ENCODE measurements at regions not wholly inside any gene's neighbourhood (a gene's known extent, or its start where the extent isn't known, plus 50 kb on each side); places are given as distances from the start of the nearest gene placed in this dataset.

DNA sequence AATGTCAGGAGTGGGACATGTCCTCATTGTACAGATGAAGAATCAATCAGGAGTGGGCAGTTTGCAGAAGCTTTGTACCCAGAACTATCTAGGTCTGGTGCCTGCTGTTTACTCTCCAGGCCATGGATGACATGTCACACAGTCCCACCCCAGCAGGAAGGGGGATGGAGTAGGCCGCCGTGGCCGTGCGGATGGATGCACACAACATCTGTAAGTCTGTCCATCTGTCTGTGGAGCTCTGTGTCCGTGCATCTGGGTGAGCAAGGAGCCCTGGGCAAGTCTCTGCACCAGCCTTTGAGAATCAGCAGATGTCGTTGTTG is 311.5 kb upstream of the IRX4 start:
- H4K20me1 ChIP-seq (ENCODE audit: insufficient read depth, low read length, poor library complexity, severe bottlenecking): no peaks in the 10 kb centered on the region
- no peak overlapping the region for H3K9ac ChIP-seq (ENCODE audit: low read depth, low read length, poor library complexity, severe bottlenecking)
- no peak overlapping the region for H2AFZ ChIP-seq (ENCODE audit: low read length)
- H3K4me3 ChIP-seq (ENCODE audit: low read length, poor library complexity, severe bottlenecking): no peak overlapping the region
- H3K36me3 ChIP-seq (ENCODE audit: insufficient read depth, low read length): no peaks in the 10 kb centered on the region
- H3K4me2 ChIP-seq (ENCODE audit: low read depth, low read length, poor library complexity, severe bottlenecking): no peak overlapping the region
- H3K79me2 ChIP-seq (ENCODE audit: insufficient read depth, low read length): no peaks in the 10 kb centered on the region
- H3K9me2 ChIP-seq (replicated peaks; ENCODE audit: low read depth, low read length): no peaks in the 10 kb centered on the region
- H3F3A ChIP-seq (ENCODE audit: low read depth): no peaks in the 10 kb centered on the region
- no peaks in the 10 kb centered on the region for H3K4me1 ChIP-seq (ENCODE audit: insufficient read depth, low read length, poor library complexity, severe bottlenecking)
- H3K9me3 ChIP-seq (ENCODE audit: insufficient read depth, low read depth, low read length): peaks cover 4% of the 10 kb centered on the region; the same call in 1 of the 2 replicates
- no peaks in the 10 kb centered on the region for H3K27me3 ChIP-seq (ENCODE audit: insufficient read depth, low read length, poor library complexity, severe bottlenecking)
- TF ChIP-seq EZH2phosphoT487 (IDR thresholded peaks at IDR 0.05; ENCODE audit: borderline replicate concordance): no peak
- no peak for TF ChIP-seq CTCF (conservative IDR thresholded peaks at IDR 0.05; ENCODE audit: low read length)

GRCh38 chr5:2193542-2194235 is 311.0 kb upstream of the IRX4 start:
- Histone ChIP-seq H2AFZ (ENCODE audit: low read length) (no peak overlapping the region), H3K9me2 (replicated peaks; ENCODE audit: low read depth, low read length) (no peaks in the 10 kb centered on the region), H3K79me2 (ENCODE audit: insufficient read depth, low read length) (no peaks in the 10 kb centered on the region), H3K4me2 (ENCODE audit: low read depth, low read length, poor library complexity, severe bottlenecking) (no peak overlapping the region), H3K36me3 (ENCODE audit: insufficient read depth, low read length) (no peaks in the 10 kb centered on the region), H3K4me3 (ENCODE audit: low read length, poor library complexity, severe bottlenecking) (no peak overlapping the region), H4K20me1 (ENCODE audit: insufficient read depth, low read length, poor library complexity, severe bottlenecking) (no peaks in the 10 kb centered on the region), H3K4me1 (ENCODE audit: insufficient read depth, low read length, poor library complexity, severe bottlenecking) (no peaks in the 10 kb centered on the region), H3K9ac (ENCODE audit: low read depth, low read length, poor library complexity, severe bottlenecking) (no peak overlapping the region), H3F3A (ENCODE audit: low read depth) (no peaks in the 10 kb centered on the region), H3K27me3 (ENCODE audit: insufficient read depth, low read length, poor library complexity, severe bottlenecking) (no peaks in the 10 kb centered on the region), H3K9me3 (ENCODE audit: insufficient read depth, low read depth, low read length) (peaks cover 4% of the 10 kb centered on the region; the same call in 1 of the 2 replicates)
- TF ChIP-seq EZH2phosphoT487 (IDR thresholded peaks at IDR 0.05; ENCODE audit: borderline replicate concordance): no peak

GRCh38 chr5:2193142-2193541 is 310.4 kb upstream of the IRX4 start:
- H2AFZ ChIP-seq (ENCODE audit: low read length): no peak overlapping the region
- no peaks in the 10 kb centered on the region for H3K79me2 ChIP-seq (ENCODE audit: insufficient read depth, low read length)
- no peaks in the 10 kb centered on the region for H3F3A ChIP-seq (ENCODE audit: low read depth)
- no peaks in the 10 kb centered on the region for H3K27me3 ChIP-seq (ENCODE audit: insufficient read depth, low read length, poor library complexity, severe bottlenecking)
- H3K4me2 ChIP-seq (ENCODE audit: low read depth, low read length, poor library complexity, severe bottlenecking): no peak overlapping the region
- no peaks in the 10 kb centered on the region for H4K20me1 ChIP-seq (ENCODE audit: insufficient read depth, low read length, poor library complexity, severe bottlenecking)
- H3K4me1 ChIP-seq (ENCODE audit: insufficient read depth, low read length, poor library complexity, severe bottlenecking): no peaks in the 10 kb centered on the region
- H3K36me3 ChIP-seq (ENCODE audit: insufficient read depth, low read length): no peaks in the 10 kb centered on the region
- no peak for TF ChIP-seq CTCF (conservative IDR thresholded peaks at IDR 0.05; ENCODE audit: low read length)
- TF ChIP-seq EZH2phosphoT487 (IDR thresholded peaks at IDR 0.05; ENCODE audit: borderline replicate concordance): no peak
- no peaks in the 10 kb centered on the region for H3K9me2 ChIP-seq (replicated peaks; ENCODE audit: low read depth, low read length)
- no peak overlapping the region for H3K4me3 ChIP-seq (ENCODE audit: low read length, poor library complexity, severe bottlenecking)
- H3K9ac ChIP-seq (ENCODE audit: low read depth, low read length, poor library complexity, severe bottlenecking): no peak overlapping the region
- H3K9me3 ChIP-seq (ENCODE audit: insufficient read depth, low read depth, low read length): peaks cover 4% of the 10 kb centered on the region; the same call in 1 of the 2 replicates

DNA sequence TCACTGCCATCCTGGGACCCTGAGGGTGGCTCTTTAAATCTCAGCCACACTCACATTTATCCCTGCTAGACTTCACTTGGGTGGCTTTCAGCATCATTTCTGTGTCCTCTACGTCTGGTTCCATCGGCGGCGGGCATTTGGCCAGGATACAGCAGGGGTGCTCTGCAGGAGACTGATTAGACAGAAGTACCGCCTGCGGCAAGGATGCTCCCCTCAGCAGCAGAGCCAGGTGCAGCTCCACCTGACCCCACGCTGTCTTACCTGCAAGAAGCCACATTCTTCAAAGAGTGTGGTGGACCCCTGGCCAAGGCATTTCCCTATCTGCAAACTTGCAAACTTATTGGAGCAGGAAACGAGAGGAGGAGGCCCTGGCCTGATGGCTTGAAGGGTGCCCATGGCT is 309.8 kb upstream of the IRX4 start:
- no peak overlapping the region for H3K4me3 ChIP-seq (ENCODE audit: low read length, poor library complexity, severe bottlenecking)
- H2AFZ ChIP-seq (ENCODE audit: low read length): no peak overlapping the region
- H3K9me3 ChIP-seq (ENCODE audit: insufficient read depth, low read depth, low read length): peaks cover 4% of the 10 kb centered on the region; the same call in 1 of the 2 replicates
- H3F3A ChIP-seq (ENCODE audit: low read depth): no peaks in the 10 kb centered on the region
- no peaks in the 10 kb centered on the region for H3K27me3 ChIP-seq (ENCODE audit: insufficient read depth, low read length, poor library complexity, severe bottlenecking)
- H3K36me3 ChIP-seq (ENCODE audit: insufficient read depth, low read length): no peaks in the 10 kb centered on the region
- H3K79me2 ChIP-seq (ENCODE audit: insufficient read depth, low read length): no peaks in the 10 kb centered on the region
- no peaks in the 10 kb centered on the region for H3K9me2 ChIP-seq (replicated peaks; ENCODE audit: low read depth, low read length)
- TF ChIP-seq EZH2phosphoT487 (IDR thresholded peaks at IDR 0.05; ENCODE audit: borderline replicate concordance) (no peak), CTCF (conservative IDR thresholded peaks at IDR 0.05; ENCODE audit: low read length) (no peak)
- H3K4me1 ChIP-seq (ENCODE audit: insufficient read depth, low read length, poor library complexity, severe bottlenecking): no peaks in the 10 kb centered on the region
- H3K4me2 ChIP-seq (ENCODE audit: low read depth, low read length, poor library complexity, severe bottlenecking): no peak overlapping the region
- H4K20me1 ChIP-seq (ENCODE audit: insufficient read depth, low read length, poor library complexity, severe bottlenecking): no peaks in the 10 kb centered on the region
- H3K9ac ChIP-seq (ENCODE audit: low read depth, low read length, poor library complexity, severe bottlenecking): no peak overlapping the region

Data from Loucy (cell line).